Tibial nerve (tissue), 4 donors: ENCODE measurements at regions not wholly inside any gene's neighbourhood (a gene's known extent, or its start where the extent isn't known, plus 50 kb on each side); places are given as distances from the start of the nearest gene placed in this dataset.

Experiments used
- EP300 ChIP-seq, 2 donors: sonication (generic); formaldehyde crosslinking; IDR thresholded peaks; one replicate each; pipeline ENCODE4 v1.6.1; 2017; ENCODE audit warnings: antibody characterized with exemption in 2 of 2, mild to moderate bottlenecking in 1 of 2
- POLR2A ChIP-seq, 2 donors: fragments of 450-650 bp; IDR thresholded peaks; one replicate each; pipeline ENCODE4 v1.6.1; 2017; ENCODE audit warnings: antibody characterized with exemption in 2 of 2, mild to moderate bottlenecking in 2 of 2, moderate library complexity in 2 of 2
- TF ChIP-seq, protein P1 (sequence below), 5 experiments: fragments of 200-600 bp in 3 of 5; fragments of 450-650 bp in 2 of 5; sonication (generic) in 3 of 5; IDR thresholded peaks; one replicate each; pipeline ENCODE4 v1.5.1; 2016 to 2019; ENCODE audit warnings: antibody characterized with exemption in 5 of 5, mild to moderate bottlenecking in 3 of 5, moderate library complexity in 2 of 5

DNA sequence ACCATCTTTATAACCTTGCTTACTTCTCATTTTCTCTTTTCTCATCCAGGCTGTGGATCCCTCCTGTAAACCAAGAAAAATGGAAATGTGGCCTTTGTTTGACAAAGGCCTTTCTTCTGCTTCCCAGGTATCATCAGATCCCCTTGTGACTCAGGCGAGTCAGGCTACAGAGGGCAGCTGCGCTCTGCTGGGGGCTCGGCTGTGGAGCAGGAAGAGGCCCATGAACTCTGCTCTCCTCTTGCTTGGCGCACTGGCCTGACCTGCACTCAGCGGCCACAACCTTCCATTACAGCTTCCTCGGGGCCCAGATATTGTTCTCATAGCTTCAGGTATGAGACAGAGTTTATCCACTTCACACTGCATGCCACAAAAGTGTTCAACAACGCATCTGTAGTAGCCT lies 457.6 kb upstream of the COBL start:
- TF ChIP-seq POLR2A (IDR thresholded peaks at IDR 0.05) (no peak), EP300 (IDR thresholded peaks at IDR 0.05) (no peak)
- TF ChIP-seq, protein P1, sequence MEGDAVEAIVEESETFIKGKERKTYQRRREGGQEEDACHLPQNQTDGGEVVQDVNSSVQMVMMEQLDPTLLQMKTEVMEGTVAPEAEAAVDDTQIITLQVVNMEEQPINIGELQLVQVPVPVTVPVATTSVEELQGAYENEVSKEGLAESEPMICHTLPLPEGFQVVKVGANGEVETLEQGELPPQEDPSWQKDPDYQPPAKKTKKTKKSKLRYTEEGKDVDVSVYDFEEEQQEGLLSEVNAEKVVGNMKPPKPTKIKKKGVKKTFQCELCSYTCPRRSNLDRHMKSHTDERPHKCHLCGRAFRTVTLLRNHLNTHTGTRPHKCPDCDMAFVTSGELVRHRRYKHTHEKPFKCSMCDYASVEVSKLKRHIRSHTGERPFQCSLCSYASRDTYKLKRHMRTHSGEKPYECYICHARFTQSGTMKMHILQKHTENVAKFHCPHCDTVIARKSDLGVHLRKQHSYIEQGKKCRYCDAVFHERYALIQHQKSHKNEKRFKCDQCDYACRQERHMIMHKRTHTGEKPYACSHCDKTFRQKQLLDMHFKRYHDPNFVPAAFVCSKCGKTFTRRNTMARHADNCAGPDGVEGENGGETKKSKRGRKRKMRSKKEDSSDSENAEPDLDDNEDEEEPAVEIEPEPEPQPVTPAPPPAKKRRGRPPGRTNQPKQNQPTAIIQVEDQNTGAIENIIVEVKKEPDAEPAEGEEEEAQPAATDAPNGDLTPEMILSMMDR (IDR thresholded peaks at IDR 0.05): no peak
